HUES48 (cell line): ENCODE measurements at regions not wholly inside any gene's neighbourhood (a gene's known extent, or its start where the extent isn't known, plus 50 kb on each side); places are given as distances from the start of the nearest gene placed in this dataset.

ENCODE experiments used
- H3K27ac ChIP-seq: one replicate; pipeline ENCODE4 v1.7.0; 2013; ENCODE audit warnings: low read depth, low read length, inconsistent platforms
- H3K27me3 ChIP-seq: 2 replicates; pipeline ENCODE4 v1.6.1; 2013; ENCODE audit warnings: mild to moderate bottlenecking, low read length; ENCODE audit not compliant: control insufficient read depth, insufficient read depth
- H3K36me3 ChIP-seq: 2 replicates; pipeline ENCODE4 v1.6.1; 2013; ENCODE audit warnings: low read length; ENCODE audit not compliant: control insufficient read depth, insufficient read depth
- H3K4me1 ChIP-seq: 2 replicates; pipeline ENCODE4 v1.6.1; 2013; ENCODE audit warnings: mild to moderate bottlenecking, low read length; ENCODE audit not compliant: control insufficient read depth, insufficient read depth
- H3K4me3 ChIP-seq: 2 replicates; pipeline ENCODE4 v1.5.1; 2013; ENCODE audit warnings: mild to moderate bottlenecking, low read depth, low read length
- H3K9ac ChIP-seq: 2 replicates; pipeline ENCODE4 v1.6.1; 2013; ENCODE audit warnings: mild to moderate bottlenecking, low read depth, low read length, moderate library complexity
- H3K9me3 ChIP-seq: 2 replicates; pipeline ENCODE4 v1.6.1; 2013; ENCODE audit warnings: low read length; ENCODE audit not compliant: control insufficient read depth, insufficient read depth

GRCh38 chr13:111525320-111526118 lies 205.1 kb downstream of the TEX29 start:
- no peak overlapping the region for H3K4me3 ChIP-seq
- no peaks in the 10 kb centered on the region for H3K9me3 ChIP-seq
- no peak overlapping the region for H3K27ac ChIP-seq
- no peaks in the 10 kb centered on the region for H3K36me3 ChIP-seq
- peaks cover 4% of the 10 kb centered on the region for H3K27me3 ChIP-seq
- H3K4me1 ChIP-seq = peaks cover 14% of the 10 kb centered on the region
- H3K9ac ChIP-seq = no peak overlapping the region

DNA sequence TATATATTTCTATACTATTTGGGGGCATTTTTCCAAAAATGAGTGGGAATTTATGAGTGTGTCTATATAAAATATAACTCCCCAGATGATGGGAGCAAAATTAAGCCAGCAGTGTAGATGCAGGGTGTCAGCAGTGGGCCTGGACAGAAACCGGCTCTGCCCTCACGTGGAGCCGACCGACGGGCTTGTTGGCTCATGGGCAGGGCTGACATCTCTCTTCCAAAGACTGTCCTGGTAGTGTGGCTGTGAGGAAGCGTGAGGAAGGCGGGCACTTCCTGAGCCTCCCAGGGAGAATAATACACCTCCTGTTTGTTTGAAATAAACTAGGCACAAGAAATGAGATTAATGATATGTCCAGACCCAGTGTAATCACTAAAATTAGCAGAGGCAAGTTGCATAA lies 206.5 kb downstream of the TEX29 start:
- Histone ChIP-seq H3K4me3 (no peak overlapping the region), H3K27ac (no peak overlapping the region), H3K36me3 (no peaks in the 10 kb centered on the region), H3K9ac (no peak overlapping the region), H3K9me3 (no peaks in the 10 kb centered on the region), H3K4me1 (peaks cover 28% of the 10 kb centered on the region), H3K27me3 (peaks cover 18% of the 10 kb centered on the region)

DNA sequence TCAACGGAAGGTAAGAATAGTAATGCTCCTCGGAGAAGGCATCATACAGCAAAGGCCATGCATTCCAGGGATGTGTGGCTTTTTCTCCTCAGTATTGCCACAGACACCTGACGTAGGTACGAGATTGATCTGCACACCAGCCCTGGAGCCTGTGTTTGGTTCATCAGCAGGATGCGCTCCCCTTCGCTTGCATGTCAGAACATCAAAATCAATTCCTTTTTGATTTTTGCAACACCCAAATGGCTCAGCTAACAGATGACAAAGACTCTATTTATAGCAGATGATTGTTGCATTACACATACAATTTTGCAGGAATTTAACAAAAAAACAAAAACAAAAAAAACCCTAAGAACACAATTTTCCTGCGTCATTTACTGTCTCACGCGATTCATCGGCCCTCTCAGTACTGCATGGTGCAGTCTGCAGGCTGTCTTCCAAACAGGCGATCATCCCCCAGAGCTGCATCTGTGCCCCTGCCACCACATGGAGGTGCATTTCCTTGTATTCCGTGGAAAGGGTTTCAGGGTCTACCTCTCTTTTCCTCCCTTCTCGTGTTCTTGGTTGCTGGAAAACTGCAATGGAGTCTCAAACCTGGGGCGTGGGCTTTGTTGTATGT lies 207.3 kb downstream of the TEX29 start:
- H3K4me3 ChIP-seq = no peak overlapping the region
- H3K9ac ChIP-seq = no peak overlapping the region
- H3K9me3 ChIP-seq = no peaks in the 10 kb centered on the region
- H3K36me3 ChIP-seq = no peaks in the 10 kb centered on the region
- H3K4me1 ChIP-seq = peaks cover 35% of the 10 kb centered on the region
- H3K27ac ChIP-seq = no peak overlapping the region
- H3K27me3 ChIP-seq = peaks cover 22% of the 10 kb centered on the region

DNA sequence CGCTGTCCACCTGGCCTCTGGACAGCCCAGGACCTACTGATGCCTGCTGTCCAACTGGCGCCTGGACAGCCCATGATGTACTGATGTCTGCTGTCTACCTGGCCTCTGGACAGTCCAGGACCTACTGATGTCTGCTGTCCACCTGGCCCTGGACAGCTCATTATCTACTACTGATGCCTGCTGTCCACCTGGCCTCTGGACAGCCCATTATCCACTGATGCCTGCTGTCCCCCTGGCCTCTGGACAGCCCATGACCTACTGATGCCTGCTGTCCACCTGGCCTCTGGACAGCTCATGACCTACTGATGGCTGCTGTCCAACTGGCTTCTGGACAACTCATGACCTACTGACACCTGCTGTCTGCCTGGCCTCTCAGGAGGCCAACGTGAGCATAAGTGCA lies 208.1 kb downstream of the TEX29 start:
- Histone ChIP-seq H3K9ac (no peak overlapping the region), H3K27ac (no peak overlapping the region), H3K27me3 (peaks cover 30% of the 10 kb centered on the region)

GRCh38 chr13:111530137-111530870 lies 209.9 kb downstream of the TEX29 start:
- no peak overlapping the region for H3K4me3 ChIP-seq
- no peak overlapping the region for H3K27ac ChIP-seq
- H3K36me3 ChIP-seq = no peaks in the 10 kb centered on the region
- no peak overlapping the region for H3K9ac ChIP-seq
- H3K4me1 ChIP-seq = peaks cover 59% of the 10 kb centered on the region
- H3K27me3 ChIP-seq = peaks cover 48% of the 10 kb centered on the region
- H3K9me3 ChIP-seq = no peaks in the 10 kb centered on the region

More for the DNA sequence above, 208.1 kb downstream of the TEX29 start:
- no peak overlapping the region for H3K4me3 ChIP-seq
- H3K4me1 ChIP-seq = peaks cover 43% of the 10 kb centered on the region
- no peaks in the 10 kb centered on the region for H3K9me3 ChIP-seq
- no peaks in the 10 kb centered on the region for H3K36me3 ChIP-seq

DNA sequence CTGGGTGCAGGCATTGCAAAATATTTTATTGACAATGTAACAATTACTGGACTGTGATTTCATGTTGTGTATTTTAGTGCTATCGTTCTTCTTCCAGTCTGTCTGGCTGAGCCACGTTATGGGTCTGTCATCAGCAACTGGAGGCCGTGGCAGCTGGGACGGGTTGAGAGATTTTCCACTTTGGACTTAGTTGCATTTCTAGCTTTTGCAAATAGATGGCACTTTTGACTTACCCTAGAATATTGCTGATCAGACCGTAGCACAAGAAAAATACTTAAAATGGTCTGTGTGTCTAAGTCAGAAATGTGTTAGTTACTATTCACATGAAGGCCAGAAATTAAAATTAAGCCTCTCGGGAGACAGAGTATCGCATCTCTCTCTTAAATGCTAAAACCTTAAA lies 211.1 kb downstream of the TEX29 start:
- Histone ChIP-seq H3K36me3 (no peaks in the 10 kb centered on the region), H3K27ac (no peak overlapping the region), H3K9me3 (no peaks in the 10 kb centered on the region), H3K4me1 (peaks cover 70% of the 10 kb centered on the region), H3K27me3 (peaks cover 60% of the 10 kb centered on the region), H3K9ac (no peak overlapping the region), H3K4me3 (peak overlapping the region; percentile 11)

- peaks cover 72% of the 10 kb centered on the region for H3K4me1 ChIP-seq
- H3K9ac ChIP-seq = no peak overlapping the region
- H3K9me3 ChIP-seq = no peaks in the 10 kb centered on the region
- H3K27ac ChIP-seq = no peak overlapping the region
- H3K27me3 ChIP-seq = peaks cover 62% of the 10 kb centered on the region
- peak overlapping the region; percentile 11 for H3K4me3 ChIP-seq
- no peaks in the 10 kb centered on the region for H3K36me3 ChIP-seq
Measured at GRCh38 chr13:111532111-111532510, 211.7 kb downstream of the TEX29 start.

GRCh38 chr13:111533900-111534683 lies 213.7 kb downstream of the TEX29 start:
- Histone ChIP-seq H3K4me1 (peaks cover 77% of the 10 kb centered on the region), H3K27me3 (peaks cover 66% of the 10 kb centered on the region), H3K9ac (no peak overlapping the region), H3K27ac (no peak overlapping the region), H3K36me3 (no peaks in the 10 kb centered on the region), H3K4me3 (peak overlapping the region; percentile 54), H3K9me3 (no peaks in the 10 kb centered on the region)

DNA sequence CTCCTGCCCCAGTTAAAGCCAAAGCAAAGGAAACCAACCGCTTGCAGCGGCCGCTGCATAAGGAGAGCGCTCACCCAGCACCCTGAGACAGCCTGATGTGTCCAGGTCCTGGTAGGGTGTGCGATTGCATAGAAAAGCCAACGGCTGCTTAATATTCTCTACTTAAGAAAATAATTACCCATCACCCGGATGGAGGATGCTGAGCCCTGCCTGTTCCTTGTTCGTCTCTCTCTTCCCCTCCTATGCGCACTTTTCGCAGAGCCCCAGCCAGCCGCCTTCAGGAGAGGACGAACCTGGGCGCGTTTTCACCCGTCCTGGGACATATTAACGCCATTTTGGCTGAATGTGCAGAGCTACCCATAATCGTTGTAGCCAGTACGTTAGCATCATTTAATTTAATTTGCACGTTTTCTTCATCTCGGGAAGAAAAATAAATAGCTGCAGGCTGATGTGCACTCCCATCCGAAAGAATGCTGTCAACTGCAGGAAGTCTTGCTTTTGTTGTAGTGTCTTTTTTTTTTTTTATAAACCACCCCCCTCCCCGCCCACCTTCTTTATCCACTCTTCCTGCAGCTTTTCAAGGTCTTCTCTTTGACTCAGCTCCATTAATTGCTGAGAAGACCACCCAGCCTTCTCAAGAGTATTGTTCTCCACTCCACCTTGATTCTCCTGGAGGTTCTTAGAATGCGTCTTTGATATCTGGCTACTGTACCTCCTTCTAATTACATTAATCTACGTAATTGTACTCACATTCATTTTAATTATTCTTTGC lies 214.5 kb downstream of the TEX29 start:
- H3K36me3 ChIP-seq = no peaks in the 10 kb centered on the region
- peaks cover 66% of the 10 kb centered on the region for H3K27me3 ChIP-seq
- H3K4me1 ChIP-seq = peaks cover 74% of the 10 kb centered on the region
- H3K9me3 ChIP-seq = no peaks in the 10 kb centered on the region
- no peak overlapping the region for H3K9ac ChIP-seq
- H3K4me3 ChIP-seq = peak overlapping the region; percentile 54
- H3K27ac ChIP-seq = peak overlapping the region; percentile 14

DNA sequence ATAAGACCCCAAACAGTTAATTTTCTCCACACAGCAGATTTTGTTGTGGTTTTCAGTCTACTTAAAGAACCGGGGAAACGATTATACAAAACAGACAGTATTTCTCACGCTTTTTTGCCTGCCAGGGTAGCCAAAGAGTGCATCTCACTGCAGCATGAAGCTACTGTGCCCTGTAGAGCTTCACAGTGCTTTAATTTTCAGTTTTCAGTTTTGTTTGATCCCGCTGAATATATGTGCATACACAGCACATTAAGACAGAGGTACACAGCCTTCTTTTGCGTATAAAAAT lies 215.0 kb downstream of the TEX29 start:
- Histone ChIP-seq H3K4me3 (peak overlapping the region; percentile 54), H3K9ac (no peak overlapping the region), H3K9me3 (no peaks in the 10 kb centered on the region), H3K36me3 (no peaks in the 10 kb centered on the region), H3K27ac (peak overlapping the region; percentile 14), H3K27me3 (peaks cover 63% of the 10 kb centered on the region), H3K4me1 (peaks cover 69% of the 10 kb centered on the region)
